ENCODE measurements at regions not wholly inside any gene's neighbourhood (a gene's known extent, or its start where the extent isn't known, plus 50 kb on each side); places are given as distances from the start of the nearest gene placed in this dataset.

DNA sequence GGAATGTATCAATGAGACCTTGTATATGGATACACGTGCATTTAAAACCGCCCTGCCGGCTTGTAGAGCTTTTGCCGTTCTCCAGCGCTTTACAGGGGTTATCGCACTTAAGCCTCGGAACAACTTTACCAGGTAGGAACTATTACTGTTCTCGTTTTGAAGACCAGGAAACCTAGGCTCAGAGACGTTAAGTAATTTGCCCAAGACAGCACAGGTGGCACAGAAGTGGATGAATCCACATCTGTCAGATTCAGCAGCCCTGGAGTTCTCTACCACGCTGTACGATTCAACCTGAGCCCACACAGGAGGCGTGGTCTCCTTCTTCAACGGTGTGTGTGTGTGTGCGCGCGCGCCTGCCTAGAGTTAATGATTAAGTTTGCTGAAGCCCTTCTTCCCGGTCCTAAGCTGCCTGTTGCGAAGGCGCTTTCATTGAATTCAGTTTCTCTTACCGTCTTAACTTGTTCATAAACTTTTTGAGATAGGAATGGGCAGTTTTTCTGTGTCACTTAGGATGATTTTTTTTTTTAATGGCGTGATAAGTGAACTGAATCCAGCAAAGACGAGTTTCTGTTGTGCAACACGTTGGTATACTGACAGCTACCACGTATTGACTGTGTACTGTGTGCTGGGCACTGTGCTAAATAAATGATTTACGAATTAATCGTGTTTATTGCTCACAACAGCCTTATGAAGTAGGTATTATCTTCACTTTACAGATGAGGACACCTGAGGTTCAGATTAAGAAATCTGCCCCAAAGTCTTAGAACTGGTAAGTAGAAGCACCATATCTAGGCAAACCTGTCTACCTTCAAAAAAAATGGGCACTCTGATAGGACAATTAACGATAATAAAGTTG, 67.4 kb downstream of the KCNRG start:
- TF ChIP-seq POLR2A (IDR thresholded peaks at IDR 0.05) (no peak), CTCF (IDR thresholded peaks at IDR 0.05) (no peak), EP300 (IDR thresholded peaks at IDR 0.05) (no peak), POLR2AphosphoS5 (IDR thresholded peaks at IDR 0.05) (no peak)
